K562 (cell line): ENCODE measurements at regions not wholly inside any gene's neighbourhood (a gene's known extent, or its start where the extent isn't known, plus 50 kb on each side); places are given as distances from the start of the nearest gene placed in this dataset.

Experiments
- ATAC-seq: fragments of 200-7000 bp; cut with Tn5 transposase; 3 replicates; pipeline ENCODE4 v1.9.1; 2020; ENCODE audit warnings: moderate library complexity
- BruUV-seq: library from RNA; stranded (reverse); fragments of 400-500 nt; replicated peaks from 2 replicates; lab custom pipeline; 2021; lab: Mats Ljungman, UMichigan
- CTCF ChIA-PET: fragments of 300-600 bp; formaldehyde crosslinking; extraction: SDS; loops from one replicate; lab custom pipeline; 2021; ENCODE audit warnings: low intra/inter-chr PET ratio; lab: Yijun Ruan, JAX
- POLR2A ChIA-PET: fragments of 300-600, 350-650 bp; sonication (Branson Sonifier 250); formaldehyde crosslinking; extraction: SDS; loops from one replicate; lab custom pipeline; 2021; ENCODE audit warnings: antibody characterized with exemption, inconsistent platforms; lab: Yijun Ruan, JAX
- DNase-seq, 4 experiments: peaks; one replicate each; pipeline versions ENCODE4 v3.0.0 to v3.0.0-alpha.2; 2011 to 2018; ENCODE audit warnings: low spot score in 3 of 4, mixed read lengths in 3 of 4; ENCODE audit errors: extremely low read depth in 1 of 4
- FAIRE-seq: peaks from 2 replicates; lab custom pipeline; 2011; peaks lifted over from hg19 to GRCh38; lab: Jason Lieb, UNC
- H2AFZ ChIP-seq: 2 replicates; pipeline ENCODE4 v1.6.0; 2011; ENCODE audit warnings: low read depth, low read length, control low read depth, inconsistent platforms
- H3K27ac ChIP-seq: fragments of 200-600 bp; 3 replicates; pipeline ENCODE4 v1.8.0; 2011; ENCODE audit warnings: low read depth, mild to moderate bottlenecking, control low read depth, inconsistent platforms, low read length, moderate library complexity, mixed read lengths; ENCODE audit errors: extremely low read depth
- H3K27me3 ChIP-seq, 2 experiments: fragments of 300-600 bp in 1 of 2; 2 replicates in 1 of 2; 3 replicates in 1 of 2; pipeline versions ENCODE4 v1.6.0 to v1.8.0; 2011; ENCODE audit warnings: inconsistent platforms in 2 of 2, low read length in 2 of 2, mild to moderate bottlenecking in 1 of 2, mixed read lengths in 1 of 2, moderate library complexity in 1 of 2; ENCODE audit not compliant: control insufficient read depth in 2 of 2, insufficient read depth in 2 of 2
- H3K36me3 ChIP-seq: fragments of 300-600 bp; 3 replicates; pipeline ENCODE4 v1.8.0; 2011; ENCODE audit warnings: mild to moderate bottlenecking, low read length, inconsistent platforms; ENCODE audit not compliant: control insufficient read depth, insufficient read depth
- H3K4me1 ChIP-seq, 2 experiments: fragments of 200-600 bp in 1 of 2; replicated peaks in 1 of 2; 2 replicates in 1 of 2; 3 replicates in 1 of 2; pipeline versions ENCODE4 v1.5.1 to v1.8.0; 2011; ENCODE audit warnings: inconsistent platforms in 2 of 2, low read length in 2 of 2, mild to moderate bottlenecking in 1 of 2, mixed read lengths in 1 of 2, moderate library complexity in 1 of 2; ENCODE audit not compliant: control insufficient read depth in 2 of 2, insufficient read depth in 2 of 2
- H3K4me2 ChIP-seq: 2 replicates; pipeline ENCODE4 v1.6.1; 2011; ENCODE audit warnings: low read length, control low read depth, inconsistent platforms, mixed read lengths; ENCODE audit not compliant: insufficient read depth
- H3K4me3 ChIP-seq: fragments of 200-600 bp; sonication (generic), shearing (Covaris generic); 2 replicates; pipeline ENCODE4 v1.5.1; 2016; ENCODE audit warnings: control low read depth, inconsistent platforms
- H3K79me2 ChIP-seq: fragments of 200-600 bp; 3 replicates; pipeline ENCODE4 v1.8.0; 2011; ENCODE audit warnings: low read length, inconsistent platforms; ENCODE audit not compliant: control insufficient read depth, insufficient read depth
- H3K9ac ChIP-seq, 2 experiments: 2 replicates each; pipeline versions ENCODE4 v1.6.0 to v1.6.1; 2011; ENCODE audit warnings: low read depth in 2 of 2, low read length in 2 of 2, control low read depth in 1 of 2, inconsistent platforms in 1 of 2, mild to moderate bottlenecking in 1 of 2, mixed read lengths in 1 of 2; ENCODE audit not compliant: insufficient read depth in 1 of 2
- H3K9me1 ChIP-seq: one replicate; pipeline ENCODE4 v1.6.0; 2011; ENCODE audit warnings: inconsistent platforms, mild to moderate bottlenecking, low read length, moderate library complexity; ENCODE audit not compliant: control insufficient read depth, insufficient read depth
- H3K9me3 ChIP-seq: replicated peaks from 2 replicates; pipeline ENCODE4 v1.5.1; 2011; ENCODE audit warnings: low read depth, low read length, inconsistent platforms; ENCODE audit not compliant: control insufficient read depth, insufficient read depth
- H4K20me1 ChIP-seq: replicated peaks from 2 replicates; pipeline ENCODE4 v1.6.1; 2011; ENCODE audit warnings: low read length, inconsistent platforms, mixed read lengths; ENCODE audit not compliant: control insufficient read depth, insufficient read depth
- GATAD2B ChIP-seq: fragments of 450-650 bp; IDR thresholded peaks from 2 replicates; pipeline ENCODE4 v1.6.1; 2017; ENCODE audit warnings: mild to moderate bottlenecking, borderline replicate concordance
- HIVEP1 ChIP-seq: fragments of 250-450 bp; sonication (Bioruptor Pico); IDR thresholded peaks from 2 replicates; pipeline ENCODE4 v1.4.0; 2020; ENCODE audit warnings: mild to moderate bottlenecking
- HSF4 ChIP-seq: fragments of 250-450 bp; sonication (Bioruptor Pico); IDR thresholded peaks from 2 replicates; pipeline ENCODE4 v2.1.2; 2022; ENCODE audit warnings: mild to moderate bottlenecking, moderate library complexity, borderline replicate concordance
- KAT8 ChIP-seq: fragments of 450-650 bp; IDR thresholded peaks from 2 replicates; pipeline ENCODE4 v1.6.1; 2016; ENCODE audit warnings: low read depth, mild to moderate bottlenecking
- MCM7 ChIP-seq, 2 experiments: fragments of 450-650 bp; IDR thresholded peaks; 2 replicates each; pipeline ENCODE4 v1.6.1; 2016 to 2018
- MYBL2 ChIP-seq, 2 experiments: fragments of 450-650 bp in 1 of 2; sonication (generic) in 1 of 2; formaldehyde crosslinking in 1 of 2; IDR thresholded peaks; 2 replicates each; pipeline versions ENCODE4 v1.6.1 to v1.8.1; 2017 to 2022; ENCODE audit warnings: borderline replicate concordance in 1 of 2, inconsistent platforms in 1 of 2, low read depth in 1 of 2, mild to moderate bottlenecking in 1 of 2, missing genetic modification reagents in 1 of 2, moderate library complexity in 1 of 2
- NFE2L1 ChIP-seq: fragments of 450-650 bp; IDR thresholded peaks from 2 replicates; pipeline ENCODE4 v1.6.1; 2016; ENCODE audit warnings: missing genetic modification characterization, low read depth, mild to moderate bottlenecking, missing compliant biosample characterization, moderate library complexity, borderline replicate concordance
- PHB ChIP-seq: fragments of 250-450 bp; sonication (Bioruptor Pico); IDR thresholded peaks from 2 replicates; pipeline ENCODE4 v1.5.0; 2021
- TARDBP ChIP-seq: fragments of 450-650 bp; IDR thresholded peaks from 2 replicates; pipeline ENCODE4 v1.6.1; 2016
- ZFP30 ChIP-seq: fragments of 250-450 bp; sonication (Bioruptor Pico); IDR thresholded peaks from 2 replicates; pipeline ENCODE4 v1.8.0; 2022; ENCODE audit warnings: moderate library complexity, mild to moderate bottlenecking, inconsistent platforms, borderline replicate concordance
- ZNF589 ChIP-seq: fragments of 200-800 bp; sonication (Bioruptor generic); IDR thresholded peaks from 2 replicates; pipeline ENCODE4 v1.6.1; 2016; ENCODE audit warnings: low read depth, missing genetic modification characterization, missing compliant biosample characterization
- ZNF644 ChIP-seq: fragments of 200-800 bp; sonication (Bioruptor generic); IDR thresholded peaks from 2 replicates; pipeline ENCODE4 v1.6.1; 2016; ENCODE audit warnings: low read depth, missing genetic modification characterization, missing compliant biosample characterization
- ZZZ3 ChIP-seq: fragments of 450-650 bp; IDR thresholded peaks from 2 replicates; pipeline ENCODE4 v1.6.1; 2016; ENCODE audit warnings: antibody characterized with exemption, mild to moderate bottlenecking, moderate library complexity
- in situ Hi-C: fragments of 300-500 bp; cut with MboI; formaldehyde crosslinking; loops from 4 replicates; pipeline ENCODE4 v1.15.0; 2018; ENCODE audit warnings: inconsistent platforms, mixed read lengths
- intact Hi-C: fragments of 100-400 bp; cut with micrococcal nuclease; formaldehyde crosslinking; loops from 2 replicates; pipeline ENCODE4 v1.14.2; 2022

GRCh38 chr16:5605404-5605803, 507.8 kb upstream of the EEF2KMT start:
- H3K36me3 ChIP-seq = no peaks in the 10 kb centered on the region
- intact Hi-C loops = no loop called here
- no TSS peak for BruUV-seq
- no peaks in the 10 kb centered on the region for H3K9me1 ChIP-seq
- H3K4me3 ChIP-seq = no peak overlapping the region
- CTCF ChIA-PET = no interaction called here
- no peak overlapping the region for H3K9ac ChIP-seq
- DNase-seq (no peak), FAIRE-seq (no peak), ATAC-seq (no peak)
- no peak for TF ChIP-seq ZZZ3
- no peak for TF ChIP-seq ZNF589 (CRISPR knock-in tag)
- TF ChIP-seq HSF4 (CRISPR knock-in tag) = no peak
- TF ChIP-seq ZNF644 (tag) = no peak
- no peak for TF ChIP-seq TARDBP
- TF ChIP-seq HIVEP1 = no peak
- no peak for TF ChIP-seq KAT8
- no peak for TF ChIP-seq GATAD2B
- TF ChIP-seq MYBL2 (IDR thresholded peaks at IDR 0.05; ENCODE audit: low read depth) = no peak
- TF ChIP-seq MYBL2 (CRISPR knock-in tag; IDR thresholded peaks at IDR 0.05; ENCODE audit: borderline replicate concordance) = no peak
- no peak for TF ChIP-seq ZFP30 (CRISPR knock-in tag)
- TF ChIP-seq MCM7 (IDR thresholded peaks at IDR 0.05) = no peak
- TF ChIP-seq NFE2L1 (tag) = no peak
- TF ChIP-seq PHB (CRISPR knock-in tag) = no peak
- POLR2A ChIA-PET = no interaction called here
- in situ Hi-C loops = loop anchor here (25.0 kb wide), 1 partner anchor 368 kb away; no protein-coding TSS in a partner anchor
- no peaks in the 10 kb centered on the region for H3K4me1 ChIP-seq
- no peak overlapping the region for H2AFZ ChIP-seq
- no peaks in the 10 kb centered on the region for H3K79me2 ChIP-seq
- H3K27ac ChIP-seq = no peak overlapping the region
- H3K27me3 ChIP-seq = peaks cover 0 to 3% of the 10 kb centered on the region in 2 experiments; a peak in 1 of 5 replicates
- no peaks in the 10 kb centered on the region for H3K9me3 ChIP-seq
- no peaks in the 10 kb centered on the region for H4K20me1 ChIP-seq
- no peak overlapping the region for H3K4me2 ChIP-seq
